ENCODE measurements at regions not wholly inside any gene's neighbourhood (a gene's known extent, or its start where the extent isn't known, plus 50 kb on each side); places are given as distances from the start of the nearest gene placed in this dataset.

GRCh38 chr10:105798328-105798889, 1157.3 kb downstream of the SORCS3 start:
- ChIA-PET CTCF (no interaction called here), POLR2A (no interaction called here)
- Histone ChIP-seq H3K27ac (no peak overlapping the region), H3K4me3 (no peak overlapping the region), H3K9me3 (no peaks in the 10 kb centered on the region; the same call in 2 of the 3 replicates), H3K4me2 (no peak overlapping the region), H3K4me1 (no peaks in the 10 kb centered on the region)
- ATAC-seq (no peak), DNase-seq (ENCODE audit: low read depth in 1 of 2, low spot score in 1 of 2) (no peak), FAIRE-seq (no peak)
- TF ChIP-seq HDAC2 (IDR thresholded peaks at IDR 0.05) = no peak
- no peak for TF ChIP-seq JUN (IDR thresholded peaks at IDR 0.05)
- TF ChIP-seq EHMT2 (IDR thresholded peaks at IDR 0.05; ENCODE audit: low read depth) = no peak
- TF ChIP-seq RCOR1 (IDR thresholded peaks at IDR 0.05; ENCODE audit: low read depth, low read length) = no peak
- no peak for TF ChIP-seq USF2 (IDR thresholded peaks at IDR 0.05)
- TF ChIP-seq E2F6 (IDR thresholded peaks at IDR 0.05; ENCODE audit: borderline replicate concordance, low read depth) = no peak
- no peak for TF ChIP-seq CBX8 (IDR thresholded peaks at IDR 0.05)
- no peak for TF ChIP-seq MAZ (IDR thresholded peaks at IDR 0.05; ENCODE audit: borderline replicate concordance, low read depth, low read length)
- TF ChIP-seq POLR2A (IDR thresholded peaks at IDR 0.05; ENCODE audit: low read length) = no peak
- TF ChIP-seq ATOH8 (CRISPR knock-in tag; IDR thresholded peaks at IDR 0.05; ENCODE audit: low read depth) = no peak
- TF ChIP-seq MAX (IDR thresholded peaks at IDR 0.05) = no peak
- WGBS (ENCODE audit: missing lambda C conversion rate) = 1% methylated on average over 3 of the region's 3 CpGs

GRCh38 chr10:105797234-105797890, 1156.3 kb downstream of the SORCS3 start:
- peak in 1 of 2 experiments; percentile 65; a peak in 4 of 6 replicates for ATAC-seq
- TF ChIP-seq E2F6 (IDR thresholded peaks at IDR 0.05; ENCODE audit: borderline replicate concordance, low read depth) (no peak), CTCF (IDR thresholded peaks at IDR 0.05) (peak; percentile 27; the same call in 2 of the 3 replicates)
- WGBS (ENCODE audit: missing lambda C conversion rate) = 3% methylated on average over 6 of the region's 6 CpGs
- Histone ChIP-seq H3K4me2 (no peak overlapping the region), H3K4me1 (no peaks in the 10 kb centered on the region), H3K27ac (no peak overlapping the region), H3K9me3 (no peaks in the 10 kb centered on the region; the same call in 2 of the 3 replicates), H3K4me3 (no peak overlapping the region)
- FAIRE-seq = no peak
- ChIA-PET POLR2A (no interaction called here), CTCF (no interaction called here)
- DNase-seq (ENCODE audit: low read depth in 1 of 2, low spot score in 1 of 2) = peak; percentile 11 to 25

- POLR2A ChIA-PET = no interaction called here
- no peak for DNase-seq (ENCODE audit: low read depth in 1 of 2, low spot score in 1 of 2)
- no peak overlapping the region for H3K4me3 ChIP-seq
Observed at GRCh38 chr10:105793071-105793470, 1152.0 kb downstream of the SORCS3 start.

More at GRCh38 chr10:105793071-105793470, 1152.0 kb downstream of the SORCS3 start:
- no peak overlapping the region for H3K4me2 ChIP-seq
- H3K9me3 ChIP-seq = no peaks in the 10 kb centered on the region; the same call in 2 of the 3 replicates
- no peaks in the 10 kb centered on the region for H3K4me1 ChIP-seq
- FAIRE-seq (no peak), ATAC-seq (no peak)
- CTCF ChIA-PET = no interaction called here
- TF ChIP-seq ZNF302 (CRISPR knock-in tag; IDR thresholded peaks at IDR 0.05) (no peak), CBX8 (IDR thresholded peaks at IDR 0.05) (no peak), RNF2 (IDR thresholded peaks at IDR 0.05; ENCODE audit: borderline replicate concordance, low read depth) (no peak), RCOR1 (IDR thresholded peaks at IDR 0.05; ENCODE audit: low read depth, low read length) (no peak), GATA3 (IDR thresholded peaks at IDR 0.05; ENCODE audit: borderline replicate concordance) (no peak), CBX2 (IDR thresholded peaks at IDR 0.05; ENCODE audit: borderline replicate concordance, low read depth) (no peak), FOSL2 (IDR thresholded peaks at IDR 0.05) (no peak), FOSL2 (CRISPR knock-in tag; IDR thresholded peaks at IDR 0.05) (no peak), EHMT2 (IDR thresholded peaks at IDR 0.05; ENCODE audit: low read depth) (no peak), JUN (IDR thresholded peaks at IDR 0.05) (no peak), POLR2A (IDR thresholded peaks at IDR 0.05; ENCODE audit: low read length) (no peak), FOSB (CRISPR knock-in tag; IDR thresholded peaks at IDR 0.05) (no peak), PHF8 (IDR thresholded peaks at IDR 0.05; ENCODE audit: borderline replicate concordance, low read depth) (no peak), BHLHE40 (IDR thresholded peaks at IDR 0.05; ENCODE audit: low read depth, low read length) (no peak), HEYL (CRISPR knock-in tag; IDR thresholded peaks at IDR 0.05) (no peak), NFE2L2 (conservative IDR thresholded peaks at IDR 0.05; ENCODE audit: low read length) (no peak), ELK1 (IDR thresholded peaks at IDR 0.05; ENCODE audit: low read depth, low read length) (no peak), HOXA7 (CRISPR knock-in tag; IDR thresholded peaks at IDR 0.05) (no peak), HDAC2 (IDR thresholded peaks at IDR 0.05) (no peak), NR3C1 (IDR thresholded peaks at IDR 0.05) (no peak)
- H3K27ac ChIP-seq = no peak overlapping the region
- 0% methylated on average over 3 of the region's 3 CpGs for WGBS (ENCODE audit: missing lambda C conversion rate)
